Activated CD4-positive, alpha-beta T cell treated with anti-CD3 and anti-CD28 coated beads, Interleukin-2, amount 10 ng/mL, durations not matched to agents 7 days and 5 days (primary cell): ENCODE measurements at regions not wholly inside any gene's neighbourhood (a gene's known extent, or its start where the extent isn't known, plus 50 kb on each side); places are given as distances from the start of the nearest gene placed in this dataset.

Experiments
- CTCF ChIA-PET: fragments of 350-600 bp; sonication (Branson Sonifier 250); formaldehyde crosslinking; loops from one replicate; lab custom pipeline; 2021; ENCODE audit warnings: antibody characterized with exemption; lab: Charles Lee
- POLR2A ChIA-PET: fragments of 350-600 bp; sonication (Branson Sonifier 250); formaldehyde crosslinking; loops from one replicate; lab custom pipeline; 2021; ENCODE audit warnings: antibody characterized with exemption; lab: Charles Lee
- DNase-seq: peaks from one replicate; pipeline ENCODE4 v3.0.0-alpha.2; 2020
- H3K27ac Mint-ChIP-seq: one replicate; pipeline ENCODE4 v1.8.0; 2021; ENCODE audit warnings: mild to moderate bottlenecking, moderate library complexity, mixed read lengths
- H3K27me3 Mint-ChIP-seq: one replicate; pipeline ENCODE4 v1.8.0; 2021; ENCODE audit warnings: mixed read lengths
- H3K36me3 Mint-ChIP-seq: one replicate; pipeline ENCODE4 v1.8.0; 2021; ENCODE audit warnings: low read depth, mixed read lengths
- H3K4me1 Mint-ChIP-seq: one replicate; pipeline ENCODE4 v1.8.0; 2021; ENCODE audit warnings: mixed read lengths
- H3K4me3 Mint-ChIP-seq: one replicate; pipeline ENCODE4 v1.8.0; 2021; ENCODE audit warnings: mild to moderate bottlenecking, moderate library complexity, mixed read lengths
- H3K9me3 Mint-ChIP-seq: one replicate; pipeline ENCODE4 v1.8.0; 2021; ENCODE audit warnings: mixed read lengths

GRCh38 chr7:13532028-13532753 lies 457.3 kb downstream of the ETV1 start:
- no peak for DNase-seq
- Mint-ChIP-seq H3K4me3 (no peak overlapping the region), H3K27ac (no peak overlapping the region), H3K36me3 (no peaks in the 10 kb centered on the region), H3K27me3 (no peaks in the 10 kb centered on the region), H3K4me1 (no peaks in the 10 kb centered on the region), H3K9me3 (no peaks in the 10 kb centered on the region)
- ChIA-PET POLR2A (no interaction called here), CTCF (no interaction called here)

GRCh38 chr7:13538669-13539068 lies 450.8 kb downstream of the ETV1 start:
- no peaks in the 10 kb centered on the region for H3K27me3 Mint-ChIP-seq
- H3K4me1 Mint-ChIP-seq, result no peaks in the 10 kb centered on the region
- H3K9me3 Mint-ChIP-seq, result peaks cover 2% of the 10 kb centered on the region
- CTCF ChIA-PET, result no interaction called here
- no peak for DNase-seq
- H3K27ac Mint-ChIP-seq, result no peak overlapping the region
- no peak overlapping the region for H3K4me3 Mint-ChIP-seq
- POLR2A ChIA-PET, result no interaction called here
- no peaks in the 10 kb centered on the region for H3K36me3 Mint-ChIP-seq

GRCh38 chr7:13540429-13540828 lies 449.0 kb downstream of the ETV1 start:
- ChIA-PET POLR2A (no interaction called here), CTCF (no interaction called here)
- no peak for DNase-seq
- no peak overlapping the region for H3K4me3 Mint-ChIP-seq
- H3K36me3 Mint-ChIP-seq, result no peaks in the 10 kb centered on the region
- H3K27me3 Mint-ChIP-seq, result no peaks in the 10 kb centered on the region
- no peak overlapping the region for H3K27ac Mint-ChIP-seq
- H3K9me3 Mint-ChIP-seq, result peaks cover 2% of the 10 kb centered on the region
- no peaks in the 10 kb centered on the region for H3K4me1 Mint-ChIP-seq

GRCh38 chr7:13541326-13541725 lies 448.1 kb downstream of the ETV1 start:
- ChIA-PET POLR2A (no interaction called here), CTCF (no interaction called here)
- H3K4me3 Mint-ChIP-seq, result no peak overlapping the region
- H3K36me3 Mint-ChIP-seq, result no peaks in the 10 kb centered on the region
- no peak for DNase-seq
- H3K27ac Mint-ChIP-seq, result no peak overlapping the region
- peaks cover 2% of the 10 kb centered on the region for H3K9me3 Mint-ChIP-seq
- H3K4me1 Mint-ChIP-seq, result no peaks in the 10 kb centered on the region
- H3K27me3 Mint-ChIP-seq, result no peaks in the 10 kb centered on the region

GRCh38 chr7:13542451-13542850 lies 447.0 kb downstream of the ETV1 start:
- CTCF ChIA-PET, result no interaction called here

GRCh38 chr7:13551503-13551902 lies 438.0 kb downstream of the ETV1 start:
- CTCF ChIA-PET, result no interaction called here

More at GRCh38 chr7:13542451-13542850, 447.0 kb downstream of the ETV1 start:
- peaks cover 2% of the 10 kb centered on the region for H3K9me3 Mint-ChIP-seq
- H3K4me3 Mint-ChIP-seq, result no peak overlapping the region
- H3K27me3 Mint-ChIP-seq, result no peaks in the 10 kb centered on the region
- no peaks in the 10 kb centered on the region for H3K36me3 Mint-ChIP-seq
- H3K4me1 Mint-ChIP-seq, result no peaks in the 10 kb centered on the region
- POLR2A ChIA-PET, result no interaction called here
- H3K27ac Mint-ChIP-seq, result no peak overlapping the region
- no peak for DNase-seq

GRCh38 chr7:13560441-13560840 lies 429.0 kb downstream of the ETV1 start:
- ChIA-PET POLR2A (no interaction called here), CTCF (no interaction called here)
- no peak for DNase-seq
- Mint-ChIP-seq H3K4me3 (no peak overlapping the region), H3K9me3 (peaks cover 4% of the 10 kb centered on the region), H3K36me3 (no peaks in the 10 kb centered on the region), H3K4me1 (no peaks in the 10 kb centered on the region), H3K27me3 (no peaks in the 10 kb centered on the region), H3K27ac (no peak overlapping the region)

More at GRCh38 chr7:13551503-13551902, 438.0 kb downstream of the ETV1 start:
- POLR2A ChIA-PET, result no interaction called here
- no peaks in the 10 kb centered on the region for H3K9me3 Mint-ChIP-seq
- no peak overlapping the region for H3K27ac Mint-ChIP-seq
- no peaks in the 10 kb centered on the region for H3K36me3 Mint-ChIP-seq
- no peaks in the 10 kb centered on the region for H3K27me3 Mint-ChIP-seq
- no peak overlapping the region for H3K4me3 Mint-ChIP-seq
- H3K4me1 Mint-ChIP-seq, result no peaks in the 10 kb centered on the region
- DNase-seq, result no peak

- no peaks in the 10 kb centered on the region for H3K4me1 Mint-ChIP-seq
- no peak for DNase-seq
- H3K4me3 Mint-ChIP-seq, result no peak overlapping the region
- H3K36me3 Mint-ChIP-seq, result no peaks in the 10 kb centered on the region
- no peak overlapping the region for H3K27ac Mint-ChIP-seq
- ChIA-PET POLR2A (no interaction called here), CTCF (no interaction called here)
- H3K27me3 Mint-ChIP-seq, result no peaks in the 10 kb centered on the region
- H3K9me3 Mint-ChIP-seq, result peaks cover 6% of the 10 kb centered on the region
Measured at GRCh38 chr7:13563257-13563656, 426.2 kb downstream of the ETV1 start.

- H3K27ac Mint-ChIP-seq, result no peak overlapping the region
- CTCF ChIA-PET, result no interaction called here
- POLR2A ChIA-PET, result no interaction called here
- no peak for DNase-seq
- peaks cover 6% of the 10 kb centered on the region for H3K9me3 Mint-ChIP-seq
- H3K4me1 Mint-ChIP-seq, result no peaks in the 10 kb centered on the region
- H3K4me3 Mint-ChIP-seq, result no peak overlapping the region
- H3K27me3 Mint-ChIP-seq, result no peaks in the 10 kb centered on the region
- H3K36me3 Mint-ChIP-seq, result no peaks in the 10 kb centered on the region
Measured at GRCh38 chr7:13563680-13564079, 425.8 kb downstream of the ETV1 start.

GRCh38 chr7:13577566-13578145 lies 411.8 kb downstream of the ETV1 start:
- no peaks in the 10 kb centered on the region for H3K4me1 Mint-ChIP-seq
- ChIA-PET POLR2A (no interaction called here), CTCF (no interaction called here)
- H3K4me3 Mint-ChIP-seq, result no peak overlapping the region
- no peak for DNase-seq
- H3K27ac Mint-ChIP-seq, result no peak overlapping the region
- peaks cover 4% of the 10 kb centered on the region for H3K9me3 Mint-ChIP-seq
- no peaks in the 10 kb centered on the region for H3K36me3 Mint-ChIP-seq
- no peaks in the 10 kb centered on the region for H3K27me3 Mint-ChIP-seq

- H3K4me3 Mint-ChIP-seq, result no peak overlapping the region
- no peaks in the 10 kb centered on the region for H3K27me3 Mint-ChIP-seq
- POLR2A ChIA-PET, result no interaction called here
- DNase-seq, result no peak
- no peaks in the 10 kb centered on the region for H3K36me3 Mint-ChIP-seq
- H3K4me1 Mint-ChIP-seq, result no peaks in the 10 kb centered on the region
- CTCF ChIA-PET, result no interaction called here
- H3K27ac Mint-ChIP-seq, result no peak overlapping the region
- H3K9me3 Mint-ChIP-seq, result peaks cover 4% of the 10 kb centered on the region
Measured at GRCh38 chr7:13578294-13578693, 411.2 kb downstream of the ETV1 start.

- DNase-seq, result no peak
- ChIA-PET POLR2A (no interaction called here), CTCF (no interaction called here)
- H3K9me3 Mint-ChIP-seq, result no peaks in the 10 kb centered on the region
- no peaks in the 10 kb centered on the region for H3K36me3 Mint-ChIP-seq
- H3K27ac Mint-ChIP-seq, result no peak overlapping the region
- H3K4me1 Mint-ChIP-seq, result no peaks in the 10 kb centered on the region
- no peaks in the 10 kb centered on the region for H3K27me3 Mint-ChIP-seq
- no peak overlapping the region for H3K4me3 Mint-ChIP-seq
Measured at GRCh38 chr7:13581097-13581496, 408.4 kb downstream of the ETV1 start.

- CTCF ChIA-PET, result no interaction called here
- Mint-ChIP-seq H3K9me3 (peaks cover 5% of the 10 kb centered on the region), H3K27me3 (no peaks in the 10 kb centered on the region), H3K27ac (no peak overlapping the region), H3K4me3 (no peak overlapping the region), H3K36me3 (no peaks in the 10 kb centered on the region), H3K4me1 (no peaks in the 10 kb centered on the region)
- no peak for DNase-seq
- POLR2A ChIA-PET, result no interaction called here
Measured at GRCh38 chr7:13593854-13594253, 395.6 kb downstream of the ETV1 start.

- H3K36me3 Mint-ChIP-seq, result no peaks in the 10 kb centered on the region
Measured at GRCh38 chr7:13602036-13602435, 387.4 kb downstream of the ETV1 start.

More at GRCh38 chr7:13602036-13602435, 387.4 kb downstream of the ETV1 start:
- no peak overlapping the region for H3K27ac Mint-ChIP-seq
- H3K4me1 Mint-ChIP-seq, result no peaks in the 10 kb centered on the region
- H3K9me3 Mint-ChIP-seq, result peaks cover 5% of the 10 kb centered on the region
- POLR2A ChIA-PET, result no interaction called here
- CTCF ChIA-PET, result no interaction called here
- no peaks in the 10 kb centered on the region for H3K27me3 Mint-ChIP-seq
- DNase-seq, result no peak
- H3K4me3 Mint-ChIP-seq, result no peak overlapping the region
